ENCODE measurements at regions not wholly inside any gene's neighbourhood (a gene's known extent, or its start where the extent isn't known, plus 50 kb on each side); places are given as distances from the start of the nearest gene placed in this dataset.

- TF ChIP-seq ZNF384 (IDR thresholded peaks at IDR 0.05): no peak
- TF ChIP-seq FOXM1 (IDR thresholded peaks at IDR 0.05; ENCODE audit: borderline replicate concordance): no peak
- TF ChIP-seq SP1 (IDR thresholded peaks at IDR 0.05): no peak
- no peak for TF ChIP-seq SUZ12 (IDR thresholded peaks at IDR 0.05)
- no peak for TF ChIP-seq L3MBTL2 (conservative IDR thresholded peaks at IDR 0.05)
- TF ChIP-seq BHLHE40 (IDR thresholded peaks at IDR 0.05; ENCODE audit: borderline replicate concordance): no peak
- no peak for TF ChIP-seq PKNOX1 (IDR thresholded peaks at IDR 0.05)
- no peak for TF ChIP-seq FOXK2 (IDR thresholded peaks at IDR 0.05)
- no peak for TF ChIP-seq TARDBP (IDR thresholded peaks at IDR 0.05)
- TF ChIP-seq ELF4 (IDR thresholded peaks at IDR 0.05): no peak
- no peak for TF ChIP-seq NFRKB (IDR thresholded peaks at IDR 0.05)
- no peak for TF ChIP-seq ARNT (IDR thresholded peaks at IDR 0.05)
- no peak for TF ChIP-seq CTBP1 (IDR thresholded peaks at IDR 0.05; ENCODE audit: borderline replicate concordance)
Measured at GRCh38 chr12:124082012-124082411, 109.0 kb downstream of the ZNF664 start.

All from HEK293T (cell line).